ENCODE measurements at regions not wholly inside any gene's neighbourhood (a gene's known extent, or its start where the extent isn't known, plus 50 kb on each side); places are given as distances from the start of the nearest gene placed in this dataset.
A peak's percentile ranks its signal among the peaks of the same experiment; 100 is the strongest.
"Not testable (repeated sequence)": the region's sequence is repeated elsewhere in the genome, so short reads cannot be mapped to it uniquely, and the experiment has no call there.

DNA sequence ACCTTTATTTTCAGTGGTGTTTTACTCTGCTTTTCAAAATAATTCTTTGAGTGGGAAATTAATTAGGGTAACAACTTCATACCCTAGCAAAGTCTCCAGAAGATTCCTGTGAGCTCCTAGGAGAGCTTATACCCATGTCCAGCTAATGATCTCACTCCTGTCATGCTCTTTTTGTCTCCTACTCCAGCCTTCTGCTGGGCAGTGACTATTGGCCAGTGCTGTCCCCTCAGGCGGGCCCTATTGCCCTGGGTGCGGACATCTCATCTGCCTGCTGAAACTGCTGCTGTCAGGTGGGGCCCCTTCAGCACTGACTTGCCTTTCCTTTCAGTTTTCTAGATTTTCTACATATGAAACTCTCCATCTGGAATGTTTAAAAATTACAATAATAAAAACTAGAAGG, 80.3 kb downstream of the EBLN1 start:
- no peak overlapping the region for H3K56ac ChIP-seq (ENCODE audit: low read length)
- no peak overlapping the region for H2BK5ac ChIP-seq (ENCODE audit: low read length)
- no peaks in the 10 kb centered on the region for H3K79me1 ChIP-seq (ENCODE audit: low read length)
- WGBS (ENCODE audit: extremely low coverage, insufficient coverage, low lambda C conversion rate), result no CpG with 5 or more reads among the region's 2 CpGs
- no peak overlapping the region for H4K5ac ChIP-seq (ENCODE audit: low read length)
- no peak overlapping the region for H3K23ac ChIP-seq (ENCODE audit: low read length)
- DNase-seq, result no peak
- H4K8ac ChIP-seq (ENCODE audit: low read depth, low read length), result no peak overlapping the region
- H3K4ac ChIP-seq (ENCODE audit: low read depth, low read length), result no peak overlapping the region
- no peak overlapping the region for H3K4me3 ChIP-seq (ENCODE audit: low read length)
- H3K4me1 ChIP-seq (ENCODE audit: control insufficient read depth, low read depth, low read length), result peaks cover 3% of the 10 kb centered on the region
- H2BK15ac ChIP-seq (replicated peaks; ENCODE audit: low read depth), result no peak overlapping the region
- H3K4me2 ChIP-seq (ENCODE audit: low read length), result no peak overlapping the region
- H3K18ac ChIP-seq (ENCODE audit: low read length), result no peak overlapping the region
- no peak overlapping the region for H3K27ac ChIP-seq (ENCODE audit: low read depth, low read length)
- H3K27me3 ChIP-seq (ENCODE audit: insufficient read depth, low read length, poor library complexity), result no peaks in the 10 kb centered on the region
- H3K79me2 ChIP-seq (ENCODE audit: control insufficient read depth, insufficient read depth, low read length), result no peaks in the 10 kb centered on the region
- H2AK5ac ChIP-seq (ENCODE audit: low read length), result no peak overlapping the region
- no peak overlapping the region for H3K9ac ChIP-seq (ENCODE audit: low read length)
- no peaks in the 10 kb centered on the region for H3K36me3 ChIP-seq (ENCODE audit: control insufficient read depth, insufficient read depth, low read length)
- H2BK120ac ChIP-seq (ENCODE audit: low read depth, low read length), result no peak overlapping the region

- DNase-seq, result no peak
- WGBS (ENCODE audit: extremely low coverage, insufficient coverage, low lambda C conversion rate), result no CpG with 5 or more reads among the region's 9 CpGs
- Histone ChIP-seq H3K4ac (ENCODE audit: low read depth, low read length) (no peak overlapping the region), H3K79me2 (ENCODE audit: control insufficient read depth, insufficient read depth, low read length) (no peaks in the 10 kb centered on the region), H3K36me3 (ENCODE audit: control insufficient read depth, insufficient read depth, low read length) (no peaks in the 10 kb centered on the region), H3K27ac (ENCODE audit: low read depth, low read length) (no peak overlapping the region), H4K8ac (ENCODE audit: low read depth, low read length) (no peak overlapping the region), H4K5ac (ENCODE audit: low read length) (no peak overlapping the region), H3K27me3 (ENCODE audit: insufficient read depth, low read length, poor library complexity) (no peaks in the 10 kb centered on the region), H3K23ac (ENCODE audit: low read length) (no peak overlapping the region), H3K9ac (ENCODE audit: low read length) (no peak overlapping the region), H3K56ac (ENCODE audit: low read length) (no peak overlapping the region), H2BK120ac (ENCODE audit: low read depth, low read length) (no peak overlapping the region), H3K79me1 (ENCODE audit: low read length) (no peaks in the 10 kb centered on the region), H2AK5ac (ENCODE audit: low read length) (no peak overlapping the region), H3K4me2 (ENCODE audit: low read length) (no peak overlapping the region), H2BK5ac (ENCODE audit: low read length) (no peak overlapping the region), H2BK15ac (replicated peaks; ENCODE audit: low read depth) (no peak overlapping the region), H3K4me1 (ENCODE audit: control insufficient read depth, low read depth, low read length) (peaks cover 3% of the 10 kb centered on the region), H3K4me3 (ENCODE audit: low read length) (no peak overlapping the region), H3K18ac (ENCODE audit: low read length) (no peak overlapping the region)
Measured at GRCh38 chr10:22135591-22135990, 82.2 kb downstream of the EBLN1 start.

DNA sequence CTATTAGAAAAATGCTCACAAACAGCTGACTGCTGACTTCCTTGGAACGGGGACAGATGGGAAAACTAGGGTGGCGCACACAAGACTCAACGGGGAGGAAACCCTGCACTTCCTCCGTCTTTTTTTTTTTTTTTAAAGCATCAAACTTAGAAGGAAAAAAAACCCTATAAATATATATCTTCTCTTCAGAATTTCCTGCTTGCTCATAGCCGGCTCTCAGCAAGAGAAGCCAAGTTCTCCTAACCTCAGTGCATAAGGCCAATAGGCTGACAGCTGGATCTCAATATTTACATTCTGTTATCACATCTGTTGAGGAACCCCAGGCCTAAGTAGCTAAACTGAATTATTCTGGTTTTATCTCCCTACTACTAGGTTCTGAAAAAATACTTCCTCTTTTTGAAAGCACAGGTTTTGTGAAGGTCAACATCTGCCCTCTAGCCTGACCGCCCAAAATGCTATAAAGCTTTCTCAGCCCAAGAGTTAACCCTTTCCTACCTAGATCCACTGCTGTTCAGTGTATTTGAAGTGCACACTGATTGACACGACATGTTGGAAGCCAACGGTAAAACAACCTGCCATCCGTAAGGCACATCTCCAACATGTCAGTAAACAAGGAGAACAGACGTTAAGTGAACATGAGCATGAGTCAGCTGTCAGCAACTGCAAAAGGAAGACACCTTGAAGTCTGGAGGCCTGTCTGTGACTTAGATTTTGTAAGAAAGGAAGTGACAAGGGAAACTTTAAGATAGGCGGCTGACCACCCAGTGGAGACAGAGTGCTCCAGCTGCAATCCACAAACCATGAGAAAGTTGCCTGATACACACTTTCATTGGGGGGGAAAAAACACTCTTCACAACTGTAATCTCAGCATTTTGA, 83.8 kb downstream of the EBLN1 start:
- Histone ChIP-seq H4K8ac (ENCODE audit: low read depth, low read length) (no peak overlapping the region), H3K23ac (ENCODE audit: low read length) (no peak overlapping the region), H2AK5ac (ENCODE audit: low read length) (peak overlapping the region; percentile 43), H3K56ac (ENCODE audit: low read length) (peak overlapping the region; percentile 57), H3K9ac (ENCODE audit: low read length) (no peak overlapping the region), H3K4me3 (ENCODE audit: low read length) (no peak overlapping the region), H3K4me1 (ENCODE audit: control insufficient read depth, low read depth, low read length) (peaks cover 3% of the 10 kb centered on the region), H3K18ac (ENCODE audit: low read length) (no peak overlapping the region), H3K4ac (ENCODE audit: low read depth, low read length) (no peak overlapping the region), H3K79me2 (ENCODE audit: control insufficient read depth, insufficient read depth, low read length) (no peaks in the 10 kb centered on the region), H3K79me1 (ENCODE audit: low read length) (no peaks in the 10 kb centered on the region), H2BK120ac (ENCODE audit: low read depth, low read length) (no peak overlapping the region), H3K36me3 (ENCODE audit: control insufficient read depth, insufficient read depth, low read length) (no peaks in the 10 kb centered on the region), H4K5ac (ENCODE audit: low read length) (no peak overlapping the region), H3K27ac (ENCODE audit: low read depth, low read length) (no peak overlapping the region), H2BK15ac (replicated peaks; ENCODE audit: low read depth) (no peak overlapping the region), H2BK5ac (ENCODE audit: low read length) (no peak overlapping the region), H3K4me2 (ENCODE audit: low read length) (no peak overlapping the region), H3K27me3 (ENCODE audit: insufficient read depth, low read length, poor library complexity) (no peaks in the 10 kb centered on the region)
- DNase-seq, result peak; percentile 61
- no CpG with 5 or more reads among the region's 11 CpGs for WGBS (ENCODE audit: extremely low coverage, insufficient coverage, low lambda C conversion rate)

GRCh38 chr10:22130824-22131223, 87.0 kb downstream of the EBLN1 start:
- not testable (repeated sequence) for H3K27me3 ChIP-seq (ENCODE audit: insufficient read depth, low read length, poor library complexity); H4K8ac ChIP-seq (ENCODE audit: low read depth, low read length); H3K4me3 ChIP-seq (ENCODE audit: low read length); H4K5ac ChIP-seq (ENCODE audit: low read length); H3K79me2 ChIP-seq (ENCODE audit: control insufficient read depth, insufficient read depth, low read length); H3K79me1 ChIP-seq (ENCODE audit: low read length); H3K4me1 ChIP-seq (ENCODE audit: control insufficient read depth, low read depth, low read length); H2BK5ac ChIP-seq (ENCODE audit: low read length); H3K18ac ChIP-seq (ENCODE audit: low read length); H2BK120ac ChIP-seq (ENCODE audit: low read depth, low read length); H3K36me3 ChIP-seq (ENCODE audit: control insufficient read depth, insufficient read depth, low read length); H3K4me2 ChIP-seq (ENCODE audit: low read length); DNase-seq; H3K27ac ChIP-seq (ENCODE audit: low read depth, low read length); H3K23ac ChIP-seq (ENCODE audit: low read length); H3K9ac ChIP-seq (ENCODE audit: low read length); H2AK5ac ChIP-seq (ENCODE audit: low read length); H3K4ac ChIP-seq (ENCODE audit: low read depth, low read length); H2BK15ac ChIP-seq (replicated peaks; ENCODE audit: low read depth); H3K56ac ChIP-seq (ENCODE audit: low read length)
- no CpG with 5 or more reads among the region's 6 CpGs for WGBS (ENCODE audit: extremely low coverage, insufficient coverage, low lambda C conversion rate)

DNA sequence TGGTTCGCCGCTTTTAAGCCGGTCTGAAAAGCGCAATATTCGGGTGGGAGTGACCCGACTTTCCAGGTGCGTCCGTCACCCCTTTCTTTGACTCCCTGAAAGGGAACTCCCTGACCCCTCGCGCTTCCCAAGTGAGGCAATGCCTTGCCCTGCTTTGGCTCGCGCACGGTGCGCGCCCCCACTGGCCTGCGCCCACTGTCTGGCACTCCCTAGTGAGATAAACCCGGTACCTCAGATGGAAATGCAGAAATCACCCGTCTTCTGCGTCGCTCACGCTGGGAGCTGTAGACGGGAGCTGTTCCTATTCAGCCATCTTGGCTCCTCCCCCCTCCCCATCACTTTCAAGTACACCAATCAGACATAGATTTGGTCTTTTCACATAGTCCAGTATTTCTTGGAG, 88.2 kb downstream of the EBLN1 start:
- H3K4me3 ChIP-seq (ENCODE audit: low read length); H4K8ac ChIP-seq (ENCODE audit: low read depth, low read length); H3K4me1 ChIP-seq (ENCODE audit: control insufficient read depth, low read depth, low read length); H3K27ac ChIP-seq (ENCODE audit: low read depth, low read length); H3K79me1 ChIP-seq (ENCODE audit: low read length); H3K4ac ChIP-seq (ENCODE audit: low read depth, low read length); H2BK120ac ChIP-seq (ENCODE audit: low read depth, low read length); H3K23ac ChIP-seq (ENCODE audit: low read length); H3K9ac ChIP-seq (ENCODE audit: low read length); H3K56ac ChIP-seq (ENCODE audit: low read length); H3K27me3 ChIP-seq (ENCODE audit: insufficient read depth, low read length, poor library complexity); H2BK15ac ChIP-seq (replicated peaks; ENCODE audit: low read depth); DNase-seq; H3K36me3 ChIP-seq (ENCODE audit: control insufficient read depth, insufficient read depth, low read length); H2AK5ac ChIP-seq (ENCODE audit: low read length); H3K4me2 ChIP-seq (ENCODE audit: low read length); H3K79me2 ChIP-seq (ENCODE audit: control insufficient read depth, insufficient read depth, low read length); H4K5ac ChIP-seq (ENCODE audit: low read length); H2BK5ac ChIP-seq (ENCODE audit: low read length); H3K18ac ChIP-seq (ENCODE audit: low read length): not testable (repeated sequence)
- no CpG with 5 or more reads among the region's 22 CpGs for WGBS (ENCODE audit: extremely low coverage, insufficient coverage, low lambda C conversion rate)

GRCh38 chr10:22121181-22121580, 96.6 kb downstream of the EBLN1 start:
- not testable (repeated sequence) for H3K4me1 ChIP-seq (ENCODE audit: control insufficient read depth, low read depth, low read length); H4K8ac ChIP-seq (ENCODE audit: low read depth, low read length); H4K5ac ChIP-seq (ENCODE audit: low read length); H3K79me1 ChIP-seq (ENCODE audit: low read length); H2BK120ac ChIP-seq (ENCODE audit: low read depth, low read length); H3K4ac ChIP-seq (ENCODE audit: low read depth, low read length); H3K56ac ChIP-seq (ENCODE audit: low read length); H3K23ac ChIP-seq (ENCODE audit: low read length); H3K27ac ChIP-seq (ENCODE audit: low read depth, low read length); DNase-seq; H3K18ac ChIP-seq (ENCODE audit: low read length); H2BK15ac ChIP-seq (replicated peaks; ENCODE audit: low read depth); H3K36me3 ChIP-seq (ENCODE audit: control insufficient read depth, insufficient read depth, low read length); H2AK5ac ChIP-seq (ENCODE audit: low read length); H3K4me2 ChIP-seq (ENCODE audit: low read length); H3K79me2 ChIP-seq (ENCODE audit: control insufficient read depth, insufficient read depth, low read length); H3K9ac ChIP-seq (ENCODE audit: low read length); H2BK5ac ChIP-seq (ENCODE audit: low read length); H3K27me3 ChIP-seq (ENCODE audit: insufficient read depth, low read length, poor library complexity); H3K4me3 ChIP-seq (ENCODE audit: low read length)
- no CpG with 5 or more reads among the region's 3 CpGs for WGBS (ENCODE audit: extremely low coverage, insufficient coverage, low lambda C conversion rate)
